GM21515 (cell line): ENCODE measurements at regions not wholly inside any gene's neighbourhood (a gene's known extent, or its start where the extent isn't known, plus 50 kb on each side); places are given as distances from the start of the nearest gene placed in this dataset.

Source experiments
- ATAC-seq: cut with Tn5 transposase; IDR thresholded peaks from one replicate; pipeline ENCODE4 v1.9.1; 2021; ENCODE audit not compliant: unreplicated experiment

GRCh38 chr3:194832346-194833104 is 146.8 kb downstream of the FAM43A start:
- no peak for ATAC-seq

DNA sequence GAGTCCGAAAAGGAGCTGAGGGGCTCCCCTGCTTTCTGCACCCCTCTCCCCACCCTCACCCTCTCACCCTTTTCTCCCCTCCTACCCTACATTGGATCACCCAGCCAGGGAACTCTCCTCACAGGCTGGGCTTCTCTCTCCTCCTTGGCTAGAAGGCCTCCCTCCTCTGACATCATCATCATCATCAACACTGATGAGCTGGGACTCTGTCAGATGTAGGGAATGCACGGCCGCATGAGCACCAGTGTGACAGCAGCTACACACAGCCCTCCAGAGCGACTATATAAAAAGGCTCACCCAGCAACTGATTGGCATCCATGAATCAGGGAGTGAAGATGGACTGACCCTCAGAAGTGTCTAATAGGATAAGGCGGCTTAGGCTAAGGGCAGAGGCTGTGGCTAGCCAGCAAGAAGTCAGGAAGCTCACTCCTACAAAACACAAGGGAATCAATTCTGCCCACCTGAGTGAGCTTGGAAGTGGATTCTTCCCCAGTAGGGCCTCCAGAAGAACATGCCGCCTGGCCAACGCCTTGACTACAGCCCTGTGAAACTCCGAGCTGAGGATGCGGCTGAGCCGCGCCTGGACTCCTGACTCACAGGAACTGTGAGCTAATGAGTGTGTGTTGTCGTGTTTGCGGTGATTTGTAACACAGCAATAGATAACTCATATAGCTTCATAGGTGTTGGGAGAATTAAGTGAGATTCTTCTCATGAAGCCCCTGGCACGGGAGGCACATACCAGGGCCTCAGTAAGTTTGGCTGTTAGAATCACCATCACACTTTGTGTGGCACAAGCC is 147.6 kb downstream of the FAM43A start:
- no peak for ATAC-seq

DNA sequence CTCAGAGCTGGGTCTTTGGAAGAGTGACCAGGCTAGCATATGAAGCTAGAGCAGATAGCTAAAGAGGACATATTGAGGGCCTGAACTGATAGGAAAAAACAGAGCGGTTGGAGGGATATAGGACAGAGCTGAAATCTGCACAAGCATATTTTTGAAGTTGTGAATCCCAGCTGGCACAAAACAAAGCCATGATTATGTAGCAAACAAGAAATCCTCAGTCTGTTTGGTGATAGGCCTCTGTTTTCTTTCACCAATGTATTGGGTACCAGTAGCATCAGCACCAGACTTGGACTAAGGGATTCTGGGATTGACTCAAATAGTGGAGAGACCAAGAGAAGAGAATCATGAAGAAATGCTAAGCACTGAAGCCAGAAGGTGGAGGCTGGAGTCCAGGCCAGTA is 151.0 kb downstream of the FAM43A start:
- no peak for ATAC-seq

DNA sequence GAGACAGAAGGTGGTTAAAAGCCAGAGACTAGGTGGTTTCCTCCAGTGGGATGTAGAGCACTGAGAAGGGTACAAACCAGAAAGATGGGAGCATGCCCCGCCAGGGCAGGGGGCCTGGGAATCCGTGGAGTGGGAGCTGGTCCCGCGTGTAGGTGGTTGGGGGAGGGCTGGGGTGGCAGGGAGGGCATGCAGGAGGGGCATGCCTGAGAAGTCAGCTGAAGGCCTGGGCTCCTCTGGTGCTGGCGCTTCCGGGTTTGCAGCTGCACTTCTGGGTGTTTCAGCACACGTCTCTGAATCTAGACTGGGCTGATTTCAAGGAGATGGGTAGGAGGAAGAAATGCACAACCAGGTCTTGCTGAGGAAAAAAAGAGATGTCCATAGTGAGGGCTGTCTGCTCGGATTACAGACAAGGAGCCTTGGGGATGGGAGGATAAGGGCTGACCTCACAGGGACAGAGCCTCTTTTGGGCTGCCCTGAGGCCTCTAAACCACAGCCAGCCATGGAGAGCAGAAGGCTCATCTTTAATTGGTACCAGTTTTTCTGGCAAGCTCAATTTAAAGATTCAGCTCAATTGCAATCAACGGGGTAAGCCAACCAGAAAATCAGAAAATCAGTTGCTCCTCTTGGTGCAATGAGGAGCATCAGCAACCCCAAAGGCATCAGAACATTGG is 151.9 kb downstream of the FAM43A start:
- no peak for ATAC-seq

GRCh38 chr3:194838236-194838635 is 152.6 kb downstream of the FAM43A start:
- ATAC-seq = no peak

GRCh38 chr3:194840661-194841514 is 155.2 kb downstream of the FAM43A start:
- ATAC-seq = no peak

DNA sequence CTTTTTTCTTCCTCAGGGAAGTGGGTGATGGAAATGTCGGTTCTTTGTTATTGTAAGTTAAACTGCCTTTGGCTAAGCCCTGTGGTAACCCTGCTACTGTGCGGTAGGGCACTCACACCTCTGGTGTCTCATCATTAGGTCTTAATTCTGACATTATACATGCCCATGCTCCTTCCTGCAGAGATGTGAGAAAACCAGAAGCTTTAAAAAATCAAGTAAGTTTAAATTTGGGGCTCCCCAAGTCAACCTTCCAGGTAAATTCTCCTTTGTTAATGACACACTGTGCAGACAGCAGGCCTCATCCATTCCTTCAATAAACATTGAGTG is 155.8 kb downstream of the FAM43A start:
- no peak for ATAC-seq

DNA sequence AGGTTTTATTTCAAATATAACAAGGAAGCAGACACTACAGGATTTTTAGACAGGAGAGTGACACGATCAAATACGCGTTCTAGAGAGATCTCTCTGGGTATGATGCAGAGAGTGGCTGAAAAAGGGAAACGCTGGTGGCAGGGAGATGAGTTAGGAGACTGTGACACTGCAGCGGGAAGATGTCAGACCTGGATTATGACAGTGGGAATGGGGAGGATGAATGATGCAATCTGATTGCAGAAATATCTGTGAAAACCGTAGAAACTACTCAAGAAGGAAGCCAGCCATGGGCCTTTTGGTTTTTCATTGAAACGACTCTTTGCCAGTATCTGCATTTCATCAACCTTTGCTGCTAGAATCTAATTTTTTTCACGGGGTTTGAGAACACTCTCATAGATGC is 157.9 kb downstream of the FAM43A start:
- ATAC-seq = no peak

DNA sequence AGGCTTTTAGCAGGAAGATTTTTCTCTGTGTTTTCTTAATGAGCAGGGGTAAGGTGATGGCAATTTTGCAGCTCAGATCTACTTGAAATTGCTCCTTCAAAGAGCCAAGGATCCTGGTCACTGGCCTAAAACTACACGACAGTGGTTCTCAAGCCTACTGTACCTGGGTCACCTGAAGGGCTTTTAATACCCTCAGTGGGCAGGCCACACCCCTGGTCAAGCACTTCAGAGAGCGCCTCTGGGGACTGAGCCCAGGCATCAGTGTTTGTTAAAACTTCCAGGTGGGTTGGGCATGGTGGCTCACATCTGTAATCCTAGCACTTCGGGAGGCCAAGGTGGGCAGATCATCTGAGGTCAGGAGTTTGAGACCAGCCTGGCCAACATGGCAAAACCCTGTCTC is 158.4 kb downstream of the FAM43A start:
- no peak for ATAC-seq

- ATAC-seq = no peak
Measured at GRCh38 chr3:194849166-194849875, 163.6 kb downstream of the FAM43A start.

DNA sequence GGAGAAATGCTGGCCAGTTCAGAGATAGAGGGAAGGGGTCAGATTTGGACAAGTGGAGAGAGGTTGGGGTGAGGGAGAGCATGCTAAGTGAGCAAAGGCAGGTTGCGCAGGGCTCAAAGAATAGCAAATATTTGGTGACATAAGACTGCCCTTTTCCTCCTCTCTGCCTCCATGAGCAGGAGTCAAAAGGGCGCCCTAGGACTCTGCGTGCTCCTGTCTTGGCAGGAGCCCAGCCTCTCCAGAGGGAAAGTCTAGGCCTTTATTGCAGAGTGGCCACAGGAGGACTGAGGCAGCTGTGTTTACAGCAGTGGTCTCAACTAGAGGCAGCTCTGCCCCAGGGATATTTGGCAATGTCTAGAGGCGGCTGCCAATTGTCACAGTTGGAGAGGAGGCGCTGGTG is 165.6 kb downstream of the FAM43A start:
- ATAC-seq = no peak

- ATAC-seq = no peak
Measured at GRCh38 chr3:194851941-194852340, 166.3 kb downstream of the FAM43A start.

DNA sequence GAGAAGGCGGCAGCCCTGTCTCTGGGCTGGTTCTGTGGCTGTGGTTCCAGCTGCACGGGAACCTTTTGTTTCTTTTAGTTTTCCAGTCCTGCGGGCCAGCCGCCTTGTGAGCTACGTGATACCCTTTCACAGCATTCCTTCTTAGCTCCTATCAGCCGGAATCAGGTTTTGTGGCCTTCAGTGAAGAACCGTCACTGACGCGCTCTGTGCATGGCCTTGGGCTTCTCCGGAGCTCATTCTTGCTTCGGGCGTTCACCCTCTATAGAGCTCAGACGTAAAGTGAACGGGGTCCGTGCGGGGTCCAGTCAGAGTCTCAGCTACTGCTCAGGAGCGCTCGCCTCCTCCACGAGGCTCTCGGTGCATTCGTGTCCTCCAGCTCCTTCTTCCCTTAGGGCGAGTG is 166.7 kb downstream of the FAM43A start:
- ATAC-seq = no peak

- ATAC-seq = no peak
Measured at GRCh38 chr3:194852831-194853508, 167.3 kb downstream of the FAM43A start.

- no peak for ATAC-seq
Measured at GRCh38 chr3:194854206-194854605, 168.5 kb downstream of the FAM43A start.

DNA sequence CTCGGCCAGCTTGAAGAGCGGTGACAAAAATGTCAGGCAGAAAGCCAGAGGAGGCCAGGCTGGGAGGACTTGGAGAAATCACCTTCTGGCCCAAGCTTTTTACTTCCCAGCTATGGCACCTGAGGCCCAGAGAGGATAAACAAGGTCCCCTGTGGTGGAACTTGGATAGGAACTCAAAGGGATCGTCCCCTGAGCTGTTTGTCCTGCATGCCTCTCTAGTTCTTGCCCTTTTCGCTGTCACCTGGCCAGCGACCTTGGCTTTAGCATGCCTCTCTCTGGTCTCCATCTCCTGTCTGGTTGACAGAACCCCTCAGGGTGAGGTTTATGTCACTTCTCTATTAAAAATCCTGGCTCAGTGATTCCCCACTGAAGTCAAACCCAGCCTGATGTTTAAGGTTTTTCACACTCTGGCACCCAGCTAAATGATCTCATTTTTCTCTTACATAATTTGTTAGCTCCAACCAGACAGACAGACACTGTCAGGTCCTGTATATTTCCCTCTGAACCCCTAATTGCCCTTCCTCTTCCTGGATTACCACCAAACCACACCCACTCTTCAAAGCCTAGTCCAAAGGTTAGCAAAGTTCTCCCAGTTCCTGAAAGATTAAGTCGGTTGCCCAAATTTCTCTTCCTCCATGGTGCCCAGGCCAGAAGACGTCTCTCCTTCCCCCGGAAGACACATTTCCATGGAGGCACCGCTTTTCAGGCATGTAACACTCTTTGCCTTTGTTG is 169.1 kb downstream of the FAM43A start:
- ATAC-seq = no peak

DNA sequence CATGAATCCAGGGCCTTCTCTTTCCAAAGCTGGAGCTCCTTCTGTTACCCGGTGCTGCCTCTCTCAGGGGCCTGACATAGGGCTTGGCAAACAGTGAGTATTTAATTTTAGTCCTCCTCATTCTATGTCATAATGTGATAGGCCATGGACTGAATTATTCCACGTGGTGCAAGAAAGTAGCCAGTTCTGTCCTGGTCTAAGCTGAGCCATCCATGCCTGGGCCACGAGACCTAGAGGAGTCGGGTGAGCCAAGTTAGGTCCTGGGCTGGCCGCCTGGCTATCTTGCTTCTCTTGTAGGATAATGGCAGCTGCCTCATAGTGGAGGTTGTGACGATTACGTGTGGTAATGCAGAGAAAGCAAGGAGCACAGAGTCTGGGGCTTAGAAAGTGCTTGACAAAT is 170.6 kb downstream of the FAM43A start:
- ATAC-seq = no peak

DNA sequence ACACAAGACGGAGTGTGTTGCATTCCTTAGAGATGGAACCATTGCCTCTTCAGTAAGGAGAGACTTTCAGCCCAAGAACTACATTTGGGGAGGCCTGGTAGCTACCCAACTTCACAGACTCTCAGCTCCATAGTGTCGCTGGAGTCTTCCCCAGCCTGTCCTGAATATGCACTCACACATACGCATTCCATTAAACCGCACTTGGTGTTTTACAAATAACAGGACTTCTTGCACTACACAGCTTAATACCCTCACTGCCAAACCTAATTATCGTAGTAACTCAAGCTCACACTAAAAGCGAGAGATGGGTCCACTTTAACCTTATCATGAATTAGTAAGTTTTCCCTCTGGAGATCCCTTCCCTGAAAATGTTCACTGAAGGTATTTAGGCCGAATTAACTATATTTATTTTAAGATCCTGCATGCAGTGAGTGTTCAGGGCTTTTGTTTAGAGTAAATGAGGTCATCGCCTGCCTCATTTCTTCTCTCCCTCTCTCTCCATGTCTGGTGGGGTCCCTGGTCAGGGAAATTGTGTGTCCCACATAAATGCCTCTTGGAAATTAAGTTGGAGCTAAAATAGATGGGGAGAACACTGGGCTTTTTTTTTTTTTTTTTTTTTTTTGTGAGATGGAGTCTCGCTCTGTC is 171.9 kb downstream of the FAM43A start:
- no peak for ATAC-seq

GRCh38 chr3:194858382-194858781 is 172.7 kb downstream of the FAM43A start:
- ATAC-seq = no peak
